ENCODE measurements at regions not wholly inside any gene's neighbourhood (a gene's known extent, or its start where the extent isn't known, plus 50 kb on each side); places are given as distances from the start of the nearest gene placed in this dataset.
"Not testable (repeated sequence)": the region's sequence is repeated elsewhere in the genome, so short reads cannot be mapped to it uniquely, and the experiment has no call there.

GRCh38 chr1:60265560-60266535 is 192.3 kb upstream of the C1orf87 start:
- Histone ChIP-seq H3K36me3 (ENCODE audit: control insufficient read depth, insufficient read depth, low read length) (no peaks in the 10 kb centered on the region), H3K4me3 (ENCODE audit: low read depth, low read length) (no peak overlapping the region), H3K27me3 (ENCODE audit: control insufficient read depth, insufficient read depth, low read length) (no peaks in the 10 kb centered on the region)
- FAIRE-seq (no peak), DNase-seq (ENCODE audit: low read depth) (peak; percentile 64)
- no peak for TF ChIP-seq CTCF (IDR thresholded peaks at IDR 0.05; ENCODE audit: insufficient read depth, low read length, severe bottlenecking)

- Histone ChIP-seq H3K36me3 (ENCODE audit: control insufficient read depth, insufficient read depth, low read length) (no peaks in the 10 kb centered on the region), H3K27me3 (ENCODE audit: control insufficient read depth, insufficient read depth, low read length) (no peaks in the 10 kb centered on the region), H3K4me3 (ENCODE audit: low read depth, low read length) (no peak overlapping the region)
- FAIRE-seq: no peak
- no peak for TF ChIP-seq CTCF (IDR thresholded peaks at IDR 0.05; ENCODE audit: insufficient read depth, low read length, severe bottlenecking)
- no peak for DNase-seq (ENCODE audit: low read depth)
Measured at GRCh38 chr1:60262701-60263100, 189.1 kb upstream of the C1orf87 start.

- no peak for TF ChIP-seq CTCF (IDR thresholded peaks at IDR 0.05; ENCODE audit: insufficient read depth, low read length, severe bottlenecking)
- H3K4me3 ChIP-seq (ENCODE audit: low read depth, low read length): no peak overlapping the region
- H3K27me3 ChIP-seq (ENCODE audit: control insufficient read depth, insufficient read depth, low read length): no peaks in the 10 kb centered on the region
- DNase-seq (ENCODE audit: low read depth) (no peak), FAIRE-seq (no peak)
- no peaks in the 10 kb centered on the region for H3K36me3 ChIP-seq (ENCODE audit: control insufficient read depth, insufficient read depth, low read length)
Measured at GRCh38 chr1:60257531-60257930, 184.0 kb upstream of the C1orf87 start.

GRCh38 chr1:60255565-60255964 is 182.0 kb upstream of the C1orf87 start:
- peak; percentile 72 for DNase-seq (ENCODE audit: low read depth)
- TF ChIP-seq CTCF (IDR thresholded peaks at IDR 0.05; ENCODE audit: insufficient read depth, low read length, severe bottlenecking): no peak
- H3K4me3 ChIP-seq (ENCODE audit: low read depth, low read length): no peak overlapping the region
- H3K36me3 ChIP-seq (ENCODE audit: control insufficient read depth, insufficient read depth, low read length): no peaks in the 10 kb centered on the region
- FAIRE-seq: no peak
- H3K27me3 ChIP-seq (ENCODE audit: control insufficient read depth, insufficient read depth, low read length): no peaks in the 10 kb centered on the region

GRCh38 chr1:60251426-60251825 is 177.9 kb upstream of the C1orf87 start:
- FAIRE-seq (no peak), DNase-seq (ENCODE audit: low read depth) (peak; percentile 58)
- H3K4me3 ChIP-seq (ENCODE audit: low read depth, low read length): no peak overlapping the region
- H3K27me3 ChIP-seq (ENCODE audit: control insufficient read depth, insufficient read depth, low read length): no peaks in the 10 kb centered on the region
- H3K36me3 ChIP-seq (ENCODE audit: control insufficient read depth, insufficient read depth, low read length): no peaks in the 10 kb centered on the region
- TF ChIP-seq CTCF (IDR thresholded peaks at IDR 0.05; ENCODE audit: insufficient read depth, low read length, severe bottlenecking): no peak

- FAIRE-seq; DNase-seq (ENCODE audit: low read depth); H3K4me3 ChIP-seq (ENCODE audit: low read depth, low read length); H3K36me3 ChIP-seq (ENCODE audit: control insufficient read depth, insufficient read depth, low read length); H3K27me3 ChIP-seq (ENCODE audit: control insufficient read depth, insufficient read depth, low read length): not testable (repeated sequence)
Measured at GRCh38 chr1:60247467-60247866, 173.9 kb upstream of the C1orf87 start.

All from bronchial epithelial cell (primary cell).